ENCODE measurements at regions not wholly inside any gene's neighbourhood (a gene's known extent, or its start where the extent isn't known, plus 50 kb on each side); places are given as distances from the start of the nearest gene placed in this dataset.

DNA sequence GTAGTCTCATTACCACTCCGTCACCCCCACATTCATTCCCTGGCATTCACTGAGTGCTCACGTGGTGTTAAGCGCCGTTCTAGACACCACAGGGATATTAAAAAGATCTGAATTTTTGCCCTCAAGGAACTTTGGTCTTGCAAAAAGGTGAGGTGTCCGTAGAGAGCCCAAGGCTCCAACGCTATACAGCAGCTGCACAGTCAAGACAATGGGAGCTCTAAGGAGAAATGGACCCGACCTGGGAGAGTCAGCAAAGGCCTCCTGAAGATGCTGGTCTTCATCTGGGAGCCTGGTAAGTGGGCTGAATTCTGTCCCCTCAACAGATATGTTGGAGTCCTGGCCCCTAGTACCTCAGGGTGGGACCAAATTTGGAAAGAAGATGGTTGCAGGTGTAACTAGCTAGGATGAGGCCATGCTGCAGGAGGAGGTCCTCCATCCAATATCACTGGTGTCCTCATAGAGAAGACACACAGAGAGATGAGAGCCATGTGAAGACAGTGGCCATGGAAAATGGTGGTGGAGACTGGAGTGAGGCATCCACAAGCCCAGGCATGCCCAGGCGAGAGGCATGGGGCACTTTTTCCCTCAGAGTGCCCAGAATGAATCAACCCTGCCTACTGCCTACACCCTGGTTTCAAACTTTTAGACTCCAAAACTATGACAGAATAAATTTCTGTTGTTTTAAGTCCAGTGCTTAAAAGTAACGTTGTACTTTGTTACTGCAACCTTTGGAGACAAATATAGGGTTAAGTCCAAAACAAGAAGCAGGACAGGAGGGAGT is 247.3 kb downstream of the TTC32 start:
- Histone ChIP-seq H3K27ac (no peak overlapping the region), H3K9me3 (replicated peaks in 1 of 3) (no peaks in the 10 kb centered on the region), H3K27me3 (no peaks in the 10 kb centered on the region), H3K36me3 (replicated peaks in 1 of 2) (no peaks in the 10 kb centered on the region), H3K4me3 (no peak overlapping the region), H3K4me1 (replicated peaks in 1 of 2) (no peaks in the 10 kb centered on the region)
- no peak for TF ChIP-seq POLR2A (IDR thresholded peaks at IDR 0.05)
- TF ChIP-seq, protein P1, sequence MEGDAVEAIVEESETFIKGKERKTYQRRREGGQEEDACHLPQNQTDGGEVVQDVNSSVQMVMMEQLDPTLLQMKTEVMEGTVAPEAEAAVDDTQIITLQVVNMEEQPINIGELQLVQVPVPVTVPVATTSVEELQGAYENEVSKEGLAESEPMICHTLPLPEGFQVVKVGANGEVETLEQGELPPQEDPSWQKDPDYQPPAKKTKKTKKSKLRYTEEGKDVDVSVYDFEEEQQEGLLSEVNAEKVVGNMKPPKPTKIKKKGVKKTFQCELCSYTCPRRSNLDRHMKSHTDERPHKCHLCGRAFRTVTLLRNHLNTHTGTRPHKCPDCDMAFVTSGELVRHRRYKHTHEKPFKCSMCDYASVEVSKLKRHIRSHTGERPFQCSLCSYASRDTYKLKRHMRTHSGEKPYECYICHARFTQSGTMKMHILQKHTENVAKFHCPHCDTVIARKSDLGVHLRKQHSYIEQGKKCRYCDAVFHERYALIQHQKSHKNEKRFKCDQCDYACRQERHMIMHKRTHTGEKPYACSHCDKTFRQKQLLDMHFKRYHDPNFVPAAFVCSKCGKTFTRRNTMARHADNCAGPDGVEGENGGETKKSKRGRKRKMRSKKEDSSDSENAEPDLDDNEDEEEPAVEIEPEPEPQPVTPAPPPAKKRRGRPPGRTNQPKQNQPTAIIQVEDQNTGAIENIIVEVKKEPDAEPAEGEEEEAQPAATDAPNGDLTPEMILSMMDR (IDR thresholded peaks at IDR 0.05), result no peak
- 83 to 87% (median 85%) methylated on average over 8 to 9 of the region's 9 CpGs for WGBS, 4 donors
- DNase-seq, result no peak
- intact Hi-C loops (cut with DNase I), result no loop called here

DNA sequence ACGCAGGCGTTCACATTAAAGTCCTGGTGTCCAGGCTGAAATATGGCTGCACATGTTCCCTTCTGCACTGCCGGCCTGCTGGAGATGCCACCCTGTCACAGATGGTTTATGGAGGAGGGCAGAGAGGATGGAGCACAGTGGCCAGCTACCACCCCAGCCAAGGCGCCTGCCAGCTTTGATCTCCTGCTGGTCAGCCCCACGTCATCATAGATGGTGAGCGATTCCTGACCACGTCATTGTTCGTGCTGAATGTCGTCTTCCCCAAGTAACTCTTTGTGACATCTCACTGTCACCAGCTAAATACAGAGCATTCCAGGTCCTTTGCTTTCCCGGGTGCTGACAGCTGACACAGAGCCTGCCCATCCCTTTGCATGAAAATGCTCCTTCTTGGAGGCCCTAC is 248.3 kb downstream of the TTC32 start:
- Histone ChIP-seq H3K4me3 (no peak overlapping the region), H3K27me3 (no peaks in the 10 kb centered on the region), H3K27ac (no peak overlapping the region), H3K9me3 (replicated peaks in 1 of 3) (no peaks in the 10 kb centered on the region), H3K4me1 (replicated peaks in 1 of 2) (no peaks in the 10 kb centered on the region), H3K36me3 (replicated peaks in 1 of 2) (no peaks in the 10 kb centered on the region)
- WGBS, 4 donors, result 66 to 87% (median 77%) methylated on average over 4 to 10 of the region's 10 CpGs
- intact Hi-C loops (cut with DNase I), result no loop called here
- no peak for TF ChIP-seq POLR2A (IDR thresholded peaks at IDR 0.05)
- TF ChIP-seq, protein P1 (IDR thresholded peaks at IDR 0.05), result no peak
- no peak for DNase-seq

DNA sequence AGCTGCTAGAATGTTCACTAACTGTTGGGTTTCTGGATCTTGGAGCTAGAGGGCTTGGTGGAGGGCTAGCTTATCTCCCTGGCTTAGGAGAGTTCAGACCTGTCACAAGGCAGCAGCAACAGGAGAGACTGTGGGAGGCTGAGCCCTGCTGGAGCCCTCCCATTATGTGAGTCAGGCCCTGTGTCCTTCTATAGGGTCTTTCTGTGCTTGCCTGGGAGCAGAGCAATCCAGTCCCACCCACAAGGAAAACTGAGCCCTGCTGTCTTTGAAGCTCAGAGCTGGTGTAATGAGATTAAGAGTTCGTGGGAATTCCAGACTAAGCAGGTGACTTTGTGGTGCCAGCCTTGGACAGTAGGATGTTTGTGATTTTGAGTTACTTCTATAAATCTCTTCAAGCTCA is 249.0 kb downstream of the TTC32 start:
- Histone ChIP-seq H3K9me3 (replicated peaks in 1 of 3) (no peaks in the 10 kb centered on the region), H3K27me3 (no peaks in the 10 kb centered on the region), H3K36me3 (replicated peaks in 1 of 2) (no peaks in the 10 kb centered on the region), H3K4me3 (no peak overlapping the region), H3K4me1 (replicated peaks in 1 of 2) (no peaks in the 10 kb centered on the region), H3K27ac (no peak overlapping the region)
- DNase-seq, result no peak
- intact Hi-C loops (cut with DNase I), result no loop called here
- 28 to 70% (median 43%) methylated on average over 1 of the region's 1 CpG for WGBS, 4 donors
- TF ChIP-seq, protein P1 (IDR thresholded peaks at IDR 0.05), result no peak

DNA sequence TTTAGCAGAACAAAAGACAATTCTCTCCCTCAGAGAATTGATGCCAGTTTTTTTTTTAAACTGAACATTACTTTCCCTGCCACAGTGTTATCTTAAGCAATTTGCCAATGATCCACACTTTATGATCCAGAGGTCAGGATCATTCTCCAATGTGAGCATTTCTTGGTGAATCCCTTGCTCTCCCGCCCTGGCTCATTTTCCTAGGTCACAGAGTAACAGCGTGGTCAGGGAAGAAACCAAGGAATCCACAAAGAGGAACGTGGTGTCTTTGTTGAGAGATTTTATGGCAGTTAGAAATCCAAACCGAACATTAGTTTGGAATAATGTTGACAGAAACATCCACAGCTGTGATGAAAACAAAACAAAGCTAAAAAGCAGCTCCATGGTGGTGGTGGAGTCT is 250.3 kb downstream of the TTC32 start:
- Histone ChIP-seq H3K4me3 (no peak overlapping the region), H3K27ac (no peak overlapping the region), H3K9me3 (replicated peaks in 1 of 3) (no peaks in the 10 kb centered on the region), H3K27me3 (no peaks in the 10 kb centered on the region), H3K36me3 (replicated peaks in 1 of 2) (no peaks in the 10 kb centered on the region), H3K4me1 (replicated peaks in 1 of 2) (no peaks in the 10 kb centered on the region)
- DNase-seq, result no peak
- TF ChIP-seq, protein P1 (IDR thresholded peaks at IDR 0.05), result no peak
- TF ChIP-seq POLR2A (IDR thresholded peaks at IDR 0.05), result no peak
- WGBS, 4 donors, result 63 to 73% (median 71%) methylated on average over 4 of the region's 4 CpGs
- intact Hi-C loops (cut with DNase I), result no loop called here

All from adrenal gland (tissue), 9 donors.